GM12878 (cell line): ENCODE measurements at regions not wholly inside any gene's neighbourhood (a gene's known extent, or its start where the extent isn't known, plus 50 kb on each side); places are given as distances from the start of the nearest gene placed in this dataset.

Experiments
- ATAC-seq: fragments of 200-7000 bp; cut with Tn5 transposase; 3 replicates; pipeline ENCODE4 v1.9.1; 2020; ENCODE audit warnings: mild to moderate bottlenecking, moderate library complexity
- BruUV-seq: library from RNA; stranded (reverse); fragments of 400-500 nt; replicated peaks from 2 replicates; lab custom pipeline; 2021; lab: Mats Ljungman, UMichigan
- CTCF ChIA-PET: fragments of 300-600 bp; sonication (Branson Sonifier 250); formaldehyde crosslinking; extraction: SDS; loops from one replicate; lab custom pipeline; 2021; ENCODE audit warnings: inconsistent platforms; lab: Yijun Ruan, JAX
- POLR2A ChIA-PET: fragments of 350-600 bp; formaldehyde crosslinking; extraction: SDS; loops from one replicate; lab custom pipeline; 2021; ENCODE audit warnings: inconsistent platforms; lab: Charles Lee
- RAD21 ChIA-PET: fragments of 300-600 bp; sonication (Branson Sonifier 250); formaldehyde crosslinking; loops from one replicate; lab custom pipeline; 2023; ENCODE audit warnings: antibody characterized with exemption; ENCODE audit not compliant: unreplicated experiment; lab: Charles Lee
- SMC1A ChIA-PET: fragments of 300-600 bp; sonication (Branson Sonifier 250); formaldehyde crosslinking; loops from one replicate; lab custom pipeline; 2023; ENCODE audit not compliant: unreplicated experiment, uncharacterized antibody; lab: Charles Lee
- DNase-seq: peaks from one replicate; pipeline ENCODE4 v3.0.0-alpha.2; 2011; ENCODE audit warnings: low read depth, low spot score
- FAIRE-seq: peaks from 3 replicates; lab custom pipeline; 2011; peaks lifted over from hg19 to GRCh38; lab: Jason Lieb, UNC
- H2AFZ ChIP-seq: 2 replicates; pipeline ENCODE4 v1.6.0; 2011; ENCODE audit warnings: low read depth, low read length, control low read depth; ENCODE audit not compliant: control insufficient read depth
- H3K27ac ChIP-seq: 2 replicates; pipeline ENCODE4 v1.5.1; 2011; ENCODE audit warnings: control low read depth; ENCODE audit not compliant: control insufficient read depth, insufficient read depth
- H3K27me3 ChIP-seq, 2 experiments: replicated peaks in 1 of 2; 2 replicates each; pipeline versions ENCODE4 v1.6.0 to v1.6.1; 2011; ENCODE audit warnings: low read length in 1 of 2; ENCODE audit not compliant: control insufficient read depth in 2 of 2, insufficient read depth in 2 of 2
- H3K36me3 ChIP-seq, 2 experiments: 2 replicates each; pipeline ENCODE4 v1.5.1; 2011; ENCODE audit warnings: low read length in 1 of 2; ENCODE audit not compliant: control insufficient read depth in 2 of 2, insufficient read depth in 2 of 2
- H3K4me1 ChIP-seq: 2 replicates; pipeline ENCODE4 v1.6.1; 2011; ENCODE audit warnings: mild to moderate bottlenecking, low read length, moderate library complexity, mixed read lengths; ENCODE audit not compliant: control insufficient read depth, insufficient read depth
- H3K4me2 ChIP-seq: 2 replicates; pipeline ENCODE4 v1.6.0; 2011; ENCODE audit warnings: control low read depth; ENCODE audit not compliant: control insufficient read depth, insufficient read depth
- H3K4me3 ChIP-seq: fragments of 200-600 bp; sonication (generic); 2 replicates; pipeline ENCODE4 v1.5.1; 2016
- H3K79me2 ChIP-seq: 2 replicates; pipeline ENCODE4 v1.6.0; 2011; ENCODE audit warnings: low read length; ENCODE audit not compliant: control insufficient read depth, insufficient read depth
- H3K9ac ChIP-seq: 2 replicates; pipeline ENCODE4 v1.8.0; 2011; ENCODE audit warnings: low read length, control low read depth, mixed read lengths; ENCODE audit not compliant: control insufficient read depth, insufficient read depth
- H3K9me3 ChIP-seq: replicated peaks from 3 replicates; pipeline ENCODE4 v1.5.1; 2011; ENCODE audit warnings: mild to moderate bottlenecking, low read length; ENCODE audit not compliant: control insufficient read depth, insufficient read depth
- H4K20me1 ChIP-seq: 2 replicates; pipeline ENCODE4 v1.6.0; 2011; ENCODE audit not compliant: control insufficient read depth, insufficient read depth
- CEBPB ChIP-seq, 2 experiments: fragments of 150-350 bp in 1 of 2; IDR thresholded peaks; 2 replicates each; pipeline ENCODE4 v1.6.1; 2012 to 2014; ENCODE audit warnings: low read depth in 2 of 2, low read length in 2 of 2, borderline replicate concordance in 1 of 2, inconsistent platforms in 1 of 2
- E2F4 ChIP-seq: IDR thresholded peaks from 2 replicates; pipeline ENCODE4 v1.6.1; 2012; ENCODE audit warnings: low read depth, low read length, improper control_type of control experiment
- E4F1 ChIP-seq: fragments of 450-650 bp; IDR thresholded peaks from 2 replicates; pipeline ENCODE4 v1.6.1; 2018; ENCODE audit warnings: borderline replicate concordance, mild to moderate bottlenecking; ENCODE audit not compliant: partially characterized antibody
- GABPA ChIP-seq: IDR thresholded peaks from 2 replicates; pipeline ENCODE4 v1.6.1; 2014; ENCODE audit warnings: antibody characterized with exemption, low read depth, mild to moderate bottlenecking, inconsistent platforms
- MAX ChIP-seq: IDR thresholded peaks from 2 replicates; pipeline ENCODE4 v1.6.1; 2012; ENCODE audit warnings: low read depth, low read length, improper control_type of control experiment
- MEF2B ChIP-seq: fragments of 450-650 bp; IDR thresholded peaks from 2 replicates; pipeline ENCODE4 v1.6.1; 2018; ENCODE audit warnings: mild to moderate bottlenecking, moderate library complexity; ENCODE audit not compliant: partially characterized antibody, poor library complexity, severe bottlenecking
- MTA2 ChIP-seq: fragments of 450-650 bp; IDR thresholded peaks from 2 replicates; pipeline ENCODE4 v1.6.1; 2016; ENCODE audit warnings: low read depth, mild to moderate bottlenecking, moderate library complexity
- RBBP5 ChIP-seq: fragments of 200-600 bp; sonication (generic); conservative IDR thresholded peaks from 2 replicates; pipeline ENCODE4 v1.6.1; 2016
- SP1 ChIP-seq: IDR thresholded peaks from one replicate; pipeline ENCODE4 v1.6.1; 2011; ENCODE audit warnings: low read depth, low read length
- SUZ12 ChIP-seq: fragments of 200-600 bp; sonication (generic); IDR thresholded peaks from one replicate; pipeline ENCODE4 v1.6.1; 2018; ENCODE audit warnings: antibody characterized with exemption, mild to moderate bottlenecking; ENCODE audit not compliant: unreplicated experiment
- ZBTB11 ChIP-seq: fragments of 450-650 bp; formaldehyde crosslinking; IDR thresholded peaks from 2 replicates; pipeline ENCODE4 v1.5.0; 2022; ENCODE audit warnings: mild to moderate bottlenecking, missing genetic modification characterization
- ZNF592 ChIP-seq: fragments of 450-650 bp; IDR thresholded peaks from 2 replicates; pipeline ENCODE4 v1.6.1; 2017; ENCODE audit warnings: mild to moderate bottlenecking, moderate library complexity
- WGBS: methylation state at CpG from one replicate; pipeline ENCODE4 v1.1.6; 2016; ENCODE audit warnings: low lambda C conversion rate; ENCODE audit not compliant: insufficient replicate concordance, insufficient coverage; ENCODE audit errors: missing lambda C conversion rate; 5-methylcytosine and 5-hydroxymethylcytosine counted together
- in situ Hi-C: fragments of 300-500 bp; cut with MboI; formaldehyde crosslinking; loops from 9 replicates; pipeline ENCODE4 v1.14.3; 2018; ENCODE audit warnings: mixed read lengths
- intact Hi-C: fragments of 100-400 bp; cut with micrococcal nuclease; formaldehyde crosslinking; loops from one replicate; pipeline ENCODE4 v1.14.2; 2022; ENCODE audit not compliant: unreplicated experiment

GRCh38 chr5:99089822-99090549 lies 161.2 kb upstream of the CHD1 start:
- intact Hi-C loops, result no loop called here
- no peak overlapping the region for H3K4me3 ChIP-seq
- no peak overlapping the region for H2AFZ ChIP-seq
- H3K27ac ChIP-seq, result no peak overlapping the region
- no peak overlapping the region for H3K9ac ChIP-seq
- H3K79me2 ChIP-seq, result no peaks in the 10 kb centered on the region
- BruUV-seq, result no TSS peak
- no peaks in the 10 kb centered on the region for H4K20me1 ChIP-seq
- POLR2A ChIA-PET, result no interaction called here
- no peak for FAIRE-seq
- in situ Hi-C loops, result no loop called here
- H3K4me2 ChIP-seq, result no peak overlapping the region
- CTCF ChIA-PET, result no interaction called here
- RAD21 ChIA-PET, result no interaction called here
- no peaks in the 10 kb centered on the region; a peak in 1 of 4 replicates for H3K27me3 ChIP-seq
- SMC1A ChIA-PET, result no interaction called here
- no peaks in the 10 kb centered on the region for H3K4me1 ChIP-seq
- no peak for ATAC-seq
- 40% methylated on average over 2 of the region's 2 CpGs for WGBS
- H3K36me3 ChIP-seq, result no peaks in the 10 kb centered on the region
- no peaks in the 10 kb centered on the region for H3K9me3 ChIP-seq
- no peak for DNase-seq
- TF ChIP-seq RBBP5 (no peak), E4F1 (no peak), GABPA (no peak), ZNF592 (no peak), SUZ12 (no peak), E2F4 (no peak), MEF2B (no peak), SP1 (no peak), MTA2 (no peak), MAX (no peak), ZBTB11 (CRISPR knock-in tag) (no peak), CEBPB (IDR thresholded peaks at IDR 0.05; ENCODE audit: borderline replicate concordance in 1 of 2, low read depth in 2 of 2, low read length in 2 of 2) (no peak)
